ENCODE measurements at regions not wholly inside any gene's neighbourhood (a gene's known extent, or its start where the extent isn't known, plus 50 kb on each side); places are given as distances from the start of the nearest gene placed in this dataset.

GRCh38 chr12:30100741-30101140 is 317.0 kb upstream of the TMTC1 start:
- Histone ChIP-seq H3K4me1 (no peaks in the 10 kb centered on the region), H3K36me3 (no peaks in the 10 kb centered on the region), H3K27me3 (no peaks in the 10 kb centered on the region), H3K9me3 (no peaks in the 10 kb centered on the region), H3K27ac (no peak overlapping the region), H3K4me3 (no peak overlapping the region)
- 90 to 92% methylated on average over 1 of the region's 1 CpG for WGBS, 2 donors (ENCODE audit: low coverage in 1 of 2)
- TF ChIP-seq POLR2AphosphoS5 (IDR thresholded peaks at IDR 0.05) = no peak
- no peak for TF ChIP-seq CTCF (IDR thresholded peaks at IDR 0.05)
- no peak for TF ChIP-seq POLR2A (IDR thresholded peaks at IDR 0.05)
- TF ChIP-seq EP300 (IDR thresholded peaks at IDR 0.05; ENCODE audit: low read depth) = no peak
- intact Hi-C loops (cut with DNase I; ENCODE audit: low total_unique reads) = no loop called here
- in situ Hi-C loops (cut with MboI; ENCODE audit: low pct_ligation_motif_present in 1 of 4, low pct_unique_long_range_greater_than_20kb in 1 of 4, low sequenced_read_pairs in 3 of 4) = no loop called here
- DNase-seq = no peak

DNA sequence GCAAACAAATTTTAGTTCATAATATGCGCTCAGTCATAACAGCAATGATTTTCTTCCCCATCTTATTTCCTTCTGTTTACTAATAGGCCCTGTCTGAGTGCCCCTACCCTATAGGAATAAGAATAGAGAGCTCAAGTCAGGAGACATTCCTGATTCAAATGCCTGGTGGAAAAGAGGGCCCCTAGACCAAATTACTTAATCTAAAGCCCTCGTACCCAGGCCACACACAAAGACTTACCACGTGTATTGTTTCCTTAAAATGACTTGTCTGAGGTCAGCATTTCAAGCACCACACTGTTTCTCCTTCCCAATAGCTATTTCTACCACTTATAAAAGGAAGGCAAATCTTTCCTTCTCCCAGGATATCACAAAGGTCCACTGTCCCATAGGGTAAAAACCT is 314.9 kb upstream of the TMTC1 start:
- Histone ChIP-seq H3K4me1 (no peaks in the 10 kb centered on the region), H3K27ac (no peak overlapping the region), H3K27me3 (no peaks in the 10 kb centered on the region), H3K9me3 (no peaks in the 10 kb centered on the region), H3K4me3 (no peak overlapping the region), H3K36me3 (no peaks in the 10 kb centered on the region)
- TF ChIP-seq POLR2A (IDR thresholded peaks at IDR 0.05) = no peak
- no peak for TF ChIP-seq POLR2AphosphoS5 (IDR thresholded peaks at IDR 0.05)
- no peak for TF ChIP-seq EP300 (IDR thresholded peaks at IDR 0.05; ENCODE audit: low read depth)
- no peak for TF ChIP-seq CTCF (IDR thresholded peaks at IDR 0.05)
- DNase-seq = no peak
- in situ Hi-C loops (cut with MboI; ENCODE audit: low pct_ligation_motif_present in 1 of 4, low pct_unique_long_range_greater_than_20kb in 1 of 4, low sequenced_read_pairs in 3 of 4) (no loop called here), intact Hi-C loops (cut with DNase I; ENCODE audit: low total_unique reads) (no loop called here)
- WGBS, 2 donors (ENCODE audit: low coverage in 1 of 2) = 45 to 63% methylated on average over 3 of the region's 3 CpGs

GRCh38 chr12:30095511-30095910 is 311.8 kb upstream of the TMTC1 start:
- H3K9me3 ChIP-seq = no peaks in the 10 kb centered on the region
- no peak for DNase-seq
- TF ChIP-seq POLR2A (IDR thresholded peaks at IDR 0.05) (no peak), EP300 (IDR thresholded peaks at IDR 0.05; ENCODE audit: low read depth) (no peak), POLR2AphosphoS5 (IDR thresholded peaks at IDR 0.05) (no peak)
- no peaks in the 10 kb centered on the region for H3K4me1 ChIP-seq
- no peaks in the 10 kb centered on the region for H3K36me3 ChIP-seq
- intact Hi-C loops (cut with DNase I; ENCODE audit: low total_unique reads) (no loop called here), in situ Hi-C loops (cut with MboI; ENCODE audit: low pct_ligation_motif_present in 1 of 4, low pct_unique_long_range_greater_than_20kb in 1 of 4, low sequenced_read_pairs in 3 of 4) (no loop called here)
- 82 to 84% methylated on average over 5 to 6 of the region's 6 CpGs for WGBS, 2 donors (ENCODE audit: low coverage in 1 of 2)
- no peak overlapping the region for H3K27ac ChIP-seq
- H3K4me3 ChIP-seq = no peak overlapping the region
- no peaks in the 10 kb centered on the region for H3K27me3 ChIP-seq

- TF ChIP-seq CTCF (IDR thresholded peaks at IDR 0.05) (no peak), POLR2A (IDR thresholded peaks at IDR 0.05) (no peak), EP300 (IDR thresholded peaks at IDR 0.05; ENCODE audit: low read depth) (no peak), POLR2AphosphoS5 (IDR thresholded peaks at IDR 0.05) (no peak)
- no peak for DNase-seq
- WGBS, 2 donors (ENCODE audit: low coverage in 1 of 2) = 60 to 79% methylated on average over 4 of the region's 4 CpGs
- Histone ChIP-seq H3K27me3 (no peaks in the 10 kb centered on the region), H3K4me1 (no peaks in the 10 kb centered on the region), H3K9me3 (no peaks in the 10 kb centered on the region), H3K4me3 (no peak overlapping the region), H3K27ac (no peak overlapping the region), H3K36me3 (no peaks in the 10 kb centered on the region)
- in situ Hi-C loops (cut with MboI; ENCODE audit: low pct_ligation_motif_present in 1 of 4, low pct_unique_long_range_greater_than_20kb in 1 of 4, low sequenced_read_pairs in 3 of 4) = no loop called here
- intact Hi-C loops (cut with DNase I; ENCODE audit: low total_unique reads) = no loop called here
Measured at GRCh38 chr12:30092983-30093617, 309.4 kb upstream of the TMTC1 start.

DNA sequence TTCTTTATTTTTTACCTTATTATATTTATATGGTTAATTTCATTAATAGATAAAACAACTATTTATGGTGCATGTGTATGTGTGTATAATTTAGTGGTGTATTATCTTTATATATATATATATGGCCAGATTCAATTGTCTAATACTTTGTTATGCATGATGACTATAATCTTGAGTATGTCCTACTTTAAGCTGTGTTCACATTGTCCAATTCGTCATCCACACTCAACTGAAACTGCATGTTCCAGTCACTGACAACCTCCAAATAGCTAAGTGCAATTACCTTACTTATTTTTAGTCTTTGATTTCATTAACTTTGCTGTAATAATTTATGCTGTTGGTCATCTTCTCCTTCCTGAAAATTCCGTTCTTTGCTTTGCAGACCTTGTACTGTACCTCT is 306.5 kb upstream of the TMTC1 start:
- intact Hi-C loops (cut with DNase I; ENCODE audit: low total_unique reads) = no loop called here
- no peak overlapping the region for H3K4me3 ChIP-seq
- no peaks in the 10 kb centered on the region for H3K27me3 ChIP-seq
- no peak for DNase-seq
- H3K27ac ChIP-seq = no peak overlapping the region
- TF ChIP-seq EP300 (IDR thresholded peaks at IDR 0.05; ENCODE audit: low read depth) = no peak
- no peak for TF ChIP-seq POLR2AphosphoS5 (IDR thresholded peaks at IDR 0.05)
- TF ChIP-seq CTCF (IDR thresholded peaks at IDR 0.05) = no peak
- no peak for TF ChIP-seq POLR2A (IDR thresholded peaks at IDR 0.05)
- WGBS, 2 donors (ENCODE audit: low coverage in 1 of 2) = 65% methylated on average over 2 of the region's 2 CpGs; no CpG with 5 or more reads in 1 of the 2 donors
- no peaks in the 10 kb centered on the region for H3K9me3 ChIP-seq
- in situ Hi-C loops (cut with MboI; ENCODE audit: low pct_ligation_motif_present in 1 of 4, low pct_unique_long_range_greater_than_20kb in 1 of 4, low sequenced_read_pairs in 3 of 4) = no loop called here
- H3K4me1 ChIP-seq = no peaks in the 10 kb centered on the region
- no peaks in the 10 kb centered on the region for H3K36me3 ChIP-seq
